ENCODE measurements at regions not wholly inside any gene's neighbourhood (a gene's known extent, or its start where the extent isn't known, plus 50 kb on each side); places are given as distances from the start of the nearest gene placed in this dataset.

DNA sequence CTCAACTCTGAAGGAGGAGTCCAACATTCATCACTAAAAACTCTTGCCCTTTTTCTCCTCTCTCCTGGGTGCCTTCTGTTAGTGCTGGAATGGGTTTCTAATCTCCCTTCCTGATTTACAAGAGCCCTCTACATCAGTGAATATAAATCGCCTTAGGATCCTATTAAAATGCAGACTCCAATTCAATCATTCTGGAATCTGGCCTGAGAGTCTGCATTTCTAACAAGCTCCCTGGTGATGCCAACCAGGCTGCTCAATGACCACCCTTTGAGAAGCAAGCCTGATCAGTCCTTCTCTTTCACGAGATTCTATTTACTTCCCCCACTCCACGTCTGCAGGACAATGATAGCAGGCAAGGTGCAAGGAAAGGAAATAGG is 72.8 kb upstream of the E2F3 start:
- TF ChIP-seq, protein P1, sequence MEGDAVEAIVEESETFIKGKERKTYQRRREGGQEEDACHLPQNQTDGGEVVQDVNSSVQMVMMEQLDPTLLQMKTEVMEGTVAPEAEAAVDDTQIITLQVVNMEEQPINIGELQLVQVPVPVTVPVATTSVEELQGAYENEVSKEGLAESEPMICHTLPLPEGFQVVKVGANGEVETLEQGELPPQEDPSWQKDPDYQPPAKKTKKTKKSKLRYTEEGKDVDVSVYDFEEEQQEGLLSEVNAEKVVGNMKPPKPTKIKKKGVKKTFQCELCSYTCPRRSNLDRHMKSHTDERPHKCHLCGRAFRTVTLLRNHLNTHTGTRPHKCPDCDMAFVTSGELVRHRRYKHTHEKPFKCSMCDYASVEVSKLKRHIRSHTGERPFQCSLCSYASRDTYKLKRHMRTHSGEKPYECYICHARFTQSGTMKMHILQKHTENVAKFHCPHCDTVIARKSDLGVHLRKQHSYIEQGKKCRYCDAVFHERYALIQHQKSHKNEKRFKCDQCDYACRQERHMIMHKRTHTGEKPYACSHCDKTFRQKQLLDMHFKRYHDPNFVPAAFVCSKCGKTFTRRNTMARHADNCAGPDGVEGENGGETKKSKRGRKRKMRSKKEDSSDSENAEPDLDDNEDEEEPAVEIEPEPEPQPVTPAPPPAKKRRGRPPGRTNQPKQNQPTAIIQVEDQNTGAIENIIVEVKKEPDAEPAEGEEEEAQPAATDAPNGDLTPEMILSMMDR (IDR thresholded peaks at IDR 0.05; ENCODE audit: insufficient read depth, low read length, poor library complexity, severe bottlenecking) = no peak
- no peak for TF ChIP-seq EZH2phosphoT487 (conservative IDR thresholded peaks at IDR 0.05; ENCODE audit: low read length)
